Tibial nerve (tissue), 3 donors: ENCODE measurements at regions not wholly inside any gene's neighbourhood (a gene's known extent, or its start where the extent isn't known, plus 50 kb on each side); places are given as distances from the start of the nearest gene placed in this dataset.

Source experiments
- POLR2A ChIP-seq, 2 donors: fragments of 450-650 bp; IDR thresholded peaks; one replicate each; pipeline ENCODE4 v1.6.1; 2017; ENCODE audit warnings: antibody characterized with exemption in 2 of 2, mild to moderate bottlenecking in 2 of 2, moderate library complexity in 2 of 2
- TF ChIP-seq, protein P1 (sequence below), 5 experiments: fragments of 200-600 bp in 3 of 5; fragments of 450-650 bp in 2 of 5; sonication (generic) in 3 of 5; IDR thresholded peaks; one replicate each; pipeline ENCODE4 v1.5.1; 2016 to 2019; ENCODE audit warnings: antibody characterized with exemption in 5 of 5, mild to moderate bottlenecking in 3 of 5, moderate library complexity in 2 of 5

DNA sequence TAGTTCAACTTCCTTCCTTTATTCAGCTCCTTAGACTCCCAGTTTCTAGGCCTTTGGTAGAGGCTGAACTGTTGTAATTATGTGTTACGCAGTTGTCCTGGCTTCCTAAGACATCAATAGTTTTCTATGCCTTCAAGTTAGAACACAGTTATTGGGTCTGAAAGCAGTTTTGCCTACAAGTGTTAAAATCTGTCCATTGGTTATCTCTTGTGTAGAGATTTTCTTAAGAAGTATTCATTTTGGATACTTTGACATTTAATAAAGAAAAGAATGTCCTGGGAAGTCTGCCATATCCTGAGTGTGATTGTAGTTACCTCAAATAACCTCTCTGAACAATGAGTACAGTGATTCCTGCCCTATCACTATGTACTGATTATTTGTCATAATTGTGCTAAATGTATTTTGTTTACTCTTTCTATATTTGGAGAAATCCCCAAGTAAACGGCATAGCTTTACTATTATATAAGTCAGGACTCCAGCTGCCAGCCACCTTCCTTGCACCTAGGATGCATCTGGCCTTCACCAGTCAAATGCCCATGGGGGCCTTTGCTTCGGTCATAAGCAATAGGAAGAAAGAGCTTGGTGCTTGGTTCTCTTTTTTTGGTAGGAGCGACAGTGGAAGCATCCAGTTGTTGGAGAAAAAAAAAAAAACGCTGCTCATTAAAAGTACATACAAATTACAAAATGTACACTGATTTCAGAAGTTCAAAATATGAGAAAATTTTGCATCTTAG is 449.5 kb upstream of the PKDCC start:
- no peak for TF ChIP-seq POLR2A (IDR thresholded peaks at IDR 0.05)
- TF ChIP-seq, protein P1, sequence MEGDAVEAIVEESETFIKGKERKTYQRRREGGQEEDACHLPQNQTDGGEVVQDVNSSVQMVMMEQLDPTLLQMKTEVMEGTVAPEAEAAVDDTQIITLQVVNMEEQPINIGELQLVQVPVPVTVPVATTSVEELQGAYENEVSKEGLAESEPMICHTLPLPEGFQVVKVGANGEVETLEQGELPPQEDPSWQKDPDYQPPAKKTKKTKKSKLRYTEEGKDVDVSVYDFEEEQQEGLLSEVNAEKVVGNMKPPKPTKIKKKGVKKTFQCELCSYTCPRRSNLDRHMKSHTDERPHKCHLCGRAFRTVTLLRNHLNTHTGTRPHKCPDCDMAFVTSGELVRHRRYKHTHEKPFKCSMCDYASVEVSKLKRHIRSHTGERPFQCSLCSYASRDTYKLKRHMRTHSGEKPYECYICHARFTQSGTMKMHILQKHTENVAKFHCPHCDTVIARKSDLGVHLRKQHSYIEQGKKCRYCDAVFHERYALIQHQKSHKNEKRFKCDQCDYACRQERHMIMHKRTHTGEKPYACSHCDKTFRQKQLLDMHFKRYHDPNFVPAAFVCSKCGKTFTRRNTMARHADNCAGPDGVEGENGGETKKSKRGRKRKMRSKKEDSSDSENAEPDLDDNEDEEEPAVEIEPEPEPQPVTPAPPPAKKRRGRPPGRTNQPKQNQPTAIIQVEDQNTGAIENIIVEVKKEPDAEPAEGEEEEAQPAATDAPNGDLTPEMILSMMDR (IDR thresholded peaks at IDR 0.05): no peak
